Caco-2 (cell line): ENCODE measurements at regions not wholly inside any gene's neighbourhood (a gene's known extent, or its start where the extent isn't known, plus 50 kb on each side); places are given as distances from the start of the nearest gene placed in this dataset.

Experiments
- BruUV-seq: library from RNA; stranded (reverse); fragments of 400-500 nt; replicated peaks from 2 replicates; lab custom pipeline; 2021; lab: Mats Ljungman, UMichigan
- CTCF ChIA-PET: fragments of 300-600 bp; sonication (Branson Sonifier 250); formaldehyde crosslinking; loops from one replicate; lab custom pipeline; 2022; ENCODE audit warnings: antibody characterized with exemption; lab: Charles Lee
- POLR2A ChIA-PET: fragments of 300-600 bp; sonication (Branson Sonifier 250); formaldehyde crosslinking; loops from one replicate; lab custom pipeline; 2022; ENCODE audit warnings: antibody characterized with exemption; lab: Charles Lee
- DNase-seq, 2 experiments: peaks; one replicate each; pipeline versions ENCODE4 v3.0.0 to v3.0.0-alpha.2; 2020 to 2022
- H3K27me3 ChIP-seq: replicated peaks from 2 replicates; pipeline ENCODE4 v1.6.0; 2011; ENCODE audit warnings: low read length; ENCODE audit not compliant: control insufficient read depth, insufficient read depth
- H3K36me3 ChIP-seq: 2 replicates; pipeline ENCODE4 v1.5.1; 2011; ENCODE audit warnings: low read length; ENCODE audit not compliant: control insufficient read depth, insufficient read depth
- H3K4me1 ChIP-seq: fragments of 250-450 bp; sonication (Bioruptor Pico); 2 replicates; pipeline ENCODE4 v1.5.1; 2020; ENCODE audit warnings: mild to moderate bottlenecking
- H3K4me3 ChIP-seq: 2 replicates; pipeline ENCODE4 v1.5.1; 2011; ENCODE audit warnings: low read depth, mild to moderate bottlenecking, control low read depth, low read length
- H3K9me3 ChIP-seq: fragments of 250-450 bp; sonication (Bioruptor Pico); 2 replicates; pipeline ENCODE4 v1.5.1; 2020; ENCODE audit warnings: mild to moderate bottlenecking, moderate library complexity
- H3K27ac Mint-ChIP-seq: one replicate; pipeline ENCODE4 v1.8.0; 2022; ENCODE audit warnings: mixed read lengths; ENCODE audit not compliant: unreplicated experiment
- H3K27me3 Mint-ChIP-seq: one replicate; pipeline ENCODE4 v1.8.0; 2022; ENCODE audit warnings: mixed read lengths; ENCODE audit not compliant: insufficient read depth, unreplicated experiment
- H3K36me3 Mint-ChIP-seq: one replicate; pipeline ENCODE4 v1.8.0; 2022; ENCODE audit warnings: mild to moderate bottlenecking, mixed read lengths; ENCODE audit not compliant: insufficient read depth, unreplicated experiment
- H3K4me1 Mint-ChIP-seq: one replicate; pipeline ENCODE4 v1.8.0; 2022; ENCODE audit warnings: low read depth, mixed read lengths; ENCODE audit not compliant: unreplicated experiment
- H3K4me3 Mint-ChIP-seq: one replicate; pipeline ENCODE4 v1.8.0; 2022; ENCODE audit warnings: mild to moderate bottlenecking, moderate library complexity, mixed read lengths; ENCODE audit not compliant: unreplicated experiment
- H3K9me3 Mint-ChIP-seq: one replicate; pipeline ENCODE4 v1.8.0; 2022; ENCODE audit warnings: mixed read lengths; ENCODE audit not compliant: unreplicated experiment
- intact Hi-C: fragments of 100-400 bp; cut with micrococcal nuclease; formaldehyde crosslinking; loops from one replicate; pipeline ENCODE4 v1.10.0; 2022; ENCODE audit not compliant: unreplicated experiment
- TF ChIP-seq, protein P1 (sequence below), 2 experiments: fragments of 200-600 bp in 1 of 2; IDR thresholded peaks; 1 replicate in 1 of 2; 2 replicates in 1 of 2; pipeline versions ENCODE4 v1.5.1 to v1.8.0; 2011 to 2022; ENCODE audit warnings: antibody characterized with exemption in 1 of 2, control low read depth in 1 of 2, inconsistent platforms in 1 of 2, low read depth in 1 of 2, low read length in 1 of 2, mild to moderate bottlenecking in 1 of 2, moderate library complexity in 1 of 2; ENCODE audit not compliant: insufficient read depth in 1 of 2, severe bottlenecking in 1 of 2, unreplicated experiment in 1 of 2

DNA sequence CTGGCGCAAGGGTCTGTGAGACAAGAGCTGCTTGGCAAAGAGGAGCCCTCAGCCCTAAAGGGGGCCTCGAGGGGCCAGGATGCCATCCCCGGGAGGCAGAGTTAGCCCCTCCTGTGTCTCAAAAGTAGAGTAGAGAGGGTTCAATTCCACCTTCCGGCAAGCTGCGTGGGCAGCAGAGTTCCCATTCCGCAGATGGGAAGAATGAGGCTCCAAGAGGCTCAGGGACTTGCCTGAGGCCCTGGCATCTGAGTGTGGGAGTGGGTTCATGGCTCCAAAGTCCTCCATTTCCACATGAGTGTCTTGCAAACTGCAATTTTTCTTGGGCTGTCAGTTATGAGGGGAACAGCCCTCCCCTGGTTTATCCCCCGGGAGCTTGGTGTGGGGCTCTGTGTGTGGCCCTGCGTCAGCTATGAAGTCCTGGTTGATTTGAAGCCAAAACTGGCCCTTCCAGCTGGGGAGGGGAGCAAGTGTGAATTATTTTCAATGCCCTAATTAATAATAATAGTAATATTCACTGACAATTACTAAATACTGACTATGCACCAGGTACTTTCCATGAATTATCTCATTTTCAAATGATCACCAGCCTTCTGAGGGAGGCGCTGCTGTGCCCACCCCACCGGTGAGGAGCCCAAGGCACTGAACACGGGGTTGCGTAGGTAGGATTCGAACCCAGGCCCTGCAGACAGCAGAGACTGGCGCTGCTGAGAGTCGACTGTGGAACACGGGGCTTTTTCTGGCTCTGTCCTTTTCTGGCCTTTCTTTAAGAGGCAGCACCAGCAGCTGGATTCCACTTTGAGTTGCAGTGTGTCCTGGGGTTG lies 153.0 kb upstream of the PTPN1 start:
- TF ChIP-seq, protein P1, sequence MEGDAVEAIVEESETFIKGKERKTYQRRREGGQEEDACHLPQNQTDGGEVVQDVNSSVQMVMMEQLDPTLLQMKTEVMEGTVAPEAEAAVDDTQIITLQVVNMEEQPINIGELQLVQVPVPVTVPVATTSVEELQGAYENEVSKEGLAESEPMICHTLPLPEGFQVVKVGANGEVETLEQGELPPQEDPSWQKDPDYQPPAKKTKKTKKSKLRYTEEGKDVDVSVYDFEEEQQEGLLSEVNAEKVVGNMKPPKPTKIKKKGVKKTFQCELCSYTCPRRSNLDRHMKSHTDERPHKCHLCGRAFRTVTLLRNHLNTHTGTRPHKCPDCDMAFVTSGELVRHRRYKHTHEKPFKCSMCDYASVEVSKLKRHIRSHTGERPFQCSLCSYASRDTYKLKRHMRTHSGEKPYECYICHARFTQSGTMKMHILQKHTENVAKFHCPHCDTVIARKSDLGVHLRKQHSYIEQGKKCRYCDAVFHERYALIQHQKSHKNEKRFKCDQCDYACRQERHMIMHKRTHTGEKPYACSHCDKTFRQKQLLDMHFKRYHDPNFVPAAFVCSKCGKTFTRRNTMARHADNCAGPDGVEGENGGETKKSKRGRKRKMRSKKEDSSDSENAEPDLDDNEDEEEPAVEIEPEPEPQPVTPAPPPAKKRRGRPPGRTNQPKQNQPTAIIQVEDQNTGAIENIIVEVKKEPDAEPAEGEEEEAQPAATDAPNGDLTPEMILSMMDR (IDR thresholded peaks at IDR 0.05; ENCODE audit: insufficient read depth in 1 of 2, low read depth in 1 of 2, low read length in 1 of 2, severe bottlenecking in 1 of 2, unreplicated experiment in 1 of 2) = no peak
- ChIA-PET CTCF (interaction anchor here (0.5 kb wide), 1 partner anchor 27 kb away, joined by 3 read pairs; no protein-coding TSS in a partner anchor), POLR2A (no interaction called here)
- no TSS peak for BruUV-seq
- peaks cover 37% of the 10 kb centered on the region for H3K4me1 Mint-ChIP-seq
- no peaks in the 10 kb centered on the region; the same call in 1 of the 2 replicates for H3K9me3 ChIP-seq
- no peaks in the 10 kb centered on the region for H3K36me3 ChIP-seq
- H3K4me3 ChIP-seq = no peak overlapping the region
- intact Hi-C loops = loop anchor here (2.0 kb wide), 1 partner anchor 16 kb away; no protein-coding TSS in a partner anchor
- no peaks in the 10 kb centered on the region for H3K9me3 Mint-ChIP-seq
- H3K4me3 Mint-ChIP-seq = no peak overlapping the region
- no peaks in the 10 kb centered on the region for H3K27me3 ChIP-seq
- H3K36me3 Mint-ChIP-seq = no peaks in the 10 kb centered on the region
- H3K4me1 ChIP-seq = peaks cover 41% of the 10 kb centered on the region
- no peaks in the 10 kb centered on the region for H3K27me3 Mint-ChIP-seq
- DNase-seq = no peak
- H3K27ac Mint-ChIP-seq = no peak overlapping the region

DNA sequence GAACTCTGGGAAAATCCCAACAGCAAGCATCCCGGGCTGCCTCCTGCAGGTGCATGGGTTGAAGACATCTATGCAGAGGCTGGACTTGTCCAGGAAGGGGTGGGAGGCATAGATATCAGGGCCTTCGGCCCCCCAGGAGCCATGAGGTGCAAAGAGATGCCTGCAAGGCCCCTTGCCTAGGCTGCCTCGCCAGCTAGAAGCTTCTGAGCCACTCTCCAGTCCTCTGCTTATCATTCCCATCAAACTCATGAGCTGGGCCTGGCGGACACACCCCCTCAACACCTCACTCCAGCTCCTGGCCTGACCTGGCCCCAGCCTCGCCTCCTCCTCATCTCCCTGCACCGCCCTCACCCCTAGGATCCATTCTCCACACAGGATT lies 152.4 kb upstream of the PTPN1 start:
- ChIA-PET POLR2A (no interaction called here), CTCF (interaction anchor here (0.5 kb wide), 1 partner anchor 26 kb away, joined by 3 read pairs; no protein-coding TSS in a partner anchor)
- no TSS peak for BruUV-seq
- intact Hi-C loops = loop anchor here (2.0 kb wide), 1 partner anchor 15 kb away; no protein-coding TSS in a partner anchor
- Histone ChIP-seq H3K36me3 (no peaks in the 10 kb centered on the region), H3K9me3 (no peaks in the 10 kb centered on the region; the same call in 1 of the 2 replicates), H3K27me3 (no peaks in the 10 kb centered on the region), H3K4me1 (peaks cover 41% of the 10 kb centered on the region), H3K4me3 (no peak overlapping the region)
- Mint-ChIP-seq H3K36me3 (no peaks in the 10 kb centered on the region), H3K4me3 (no peak overlapping the region), H3K4me1 (peaks cover 37% of the 10 kb centered on the region), H3K9me3 (no peaks in the 10 kb centered on the region), H3K27me3 (no peaks in the 10 kb centered on the region), H3K27ac (no peak overlapping the region)
- TF ChIP-seq, protein P1 (IDR thresholded peaks at IDR 0.05; ENCODE audit: insufficient read depth in 1 of 2, low read depth in 1 of 2, low read length in 1 of 2, severe bottlenecking in 1 of 2, unreplicated experiment in 1 of 2) = no peak
- DNase-seq = no peak

GRCh38 chr20:50358166-50358565 lies 152.0 kb upstream of the PTPN1 start:
- H3K9me3 ChIP-seq = no peaks in the 10 kb centered on the region; the same call in 1 of the 2 replicates
- Mint-ChIP-seq H3K27ac (no peak overlapping the region), H3K27me3 (no peaks in the 10 kb centered on the region), H3K9me3 (no peaks in the 10 kb centered on the region), H3K36me3 (no peaks in the 10 kb centered on the region), H3K4me1 (peaks cover 34% of the 10 kb centered on the region), H3K4me3 (no peak overlapping the region)
- intact Hi-C loops = no loop called here
- no TSS peak for BruUV-seq
- H3K4me3 ChIP-seq = no peak overlapping the region
- H3K4me1 ChIP-seq = peaks cover 37% of the 10 kb centered on the region
- DNase-seq = no peak
- no peaks in the 10 kb centered on the region for H3K27me3 ChIP-seq
- H3K36me3 ChIP-seq = no peaks in the 10 kb centered on the region
- TF ChIP-seq, protein P1 (IDR thresholded peaks at IDR 0.05; ENCODE audit: insufficient read depth in 1 of 2, low read depth in 1 of 2, low read length in 1 of 2, severe bottlenecking in 1 of 2, unreplicated experiment in 1 of 2) = no peak
- ChIA-PET CTCF (no interaction called here), POLR2A (no interaction called here)
